ENCODE measurements at regions not wholly inside any gene's neighbourhood (a gene's known extent, or its start where the extent isn't known, plus 50 kb on each side); places are given as distances from the start of the nearest gene placed in this dataset.
"Not testable (repeated sequence)": the region's sequence is repeated elsewhere in the genome, so short reads cannot be mapped to it uniquely, and the experiment has no call there.

GRCh38 chr2:195228547-195228946, 428.5 kb upstream of the SLC39A10 start:
- not testable (repeated sequence) for TF ChIP-seq CTCF (IDR thresholded peaks at IDR 0.05); EZH2 (IDR thresholded peaks at IDR 0.05; ENCODE audit: borderline replicate concordance, insufficient read depth, low read depth, low read length, poor library complexity, severe bottlenecking)

Measured in B cell (primary cell).